ENCODE measurements at regions not wholly inside any gene's neighbourhood (a gene's known extent, or its start where the extent isn't known, plus 50 kb on each side); places are given as distances from the start of the nearest gene placed in this dataset.

DNA sequence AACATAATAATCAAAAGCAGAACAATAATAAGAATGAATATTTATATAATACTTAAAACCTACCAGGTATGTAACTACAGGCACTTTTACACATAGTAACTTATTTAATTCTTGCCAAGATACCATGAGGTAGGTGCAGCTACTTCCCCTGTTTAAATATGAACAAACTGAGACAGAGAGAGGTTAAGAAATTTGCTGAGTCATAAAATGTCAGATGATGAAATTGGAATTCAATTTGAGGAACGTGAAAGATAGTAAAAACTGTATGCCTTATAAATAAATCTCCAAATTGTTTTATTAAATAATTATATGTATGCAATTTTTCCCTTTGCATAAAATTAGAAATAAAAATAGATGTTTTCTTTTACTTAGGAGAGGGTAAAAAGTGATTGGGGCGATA lies 1103.3 kb upstream of the NRXN1 start:
- DNase-seq, result no peak
- no peak overlapping the region for H3K4me2 ChIP-seq
- intact Hi-C loops (cut with micrococcal nuclease; ENCODE audit: unreplicated experiment), result no loop called here
- H3F3A ChIP-seq (ENCODE audit: insufficient read depth, low read depth), result no peaks in the 10 kb centered on the region
- no peak overlapping the region for H3K4me3 ChIP-seq
- H3K27ac ChIP-seq, result no peak overlapping the region
- no peaks in the 10 kb centered on the region for H4K20me1 ChIP-seq (ENCODE audit: insufficient read depth)
- H3K27me3 ChIP-seq (ENCODE audit: insufficient read depth, low read depth), result no peaks in the 10 kb centered on the region
- POLR2A ChIA-PET (ENCODE audit: unreplicated experiment), result no interaction called here
- no peaks in the 10 kb centered on the region for H3K9me2 ChIP-seq (ENCODE audit: insufficient read depth)
- H3K79me2 ChIP-seq (ENCODE audit: low read depth), result no peaks in the 10 kb centered on the region
- no peaks in the 10 kb centered on the region for H3K36me3 ChIP-seq (ENCODE audit: low read depth)
- peaks cover 7% of the 10 kb centered on the region; the same call in 1 of the 2 replicates for H3K4me1 ChIP-seq (replicated peaks; ENCODE audit: insufficient read depth)
- TF ChIP-seq EZH2 (IDR thresholded peaks at IDR 0.05; ENCODE audit: low read depth), result no peak
- BruUV-seq (replicated peaks), result no TSS peak
- no peak overlapping the region for H2AFZ ChIP-seq
- CTCF ChIA-PET, result no interaction called here
- H3K9me3 ChIP-seq (ENCODE audit: insufficient read depth, low read depth), result no peaks in the 10 kb centered on the region

DNA sequence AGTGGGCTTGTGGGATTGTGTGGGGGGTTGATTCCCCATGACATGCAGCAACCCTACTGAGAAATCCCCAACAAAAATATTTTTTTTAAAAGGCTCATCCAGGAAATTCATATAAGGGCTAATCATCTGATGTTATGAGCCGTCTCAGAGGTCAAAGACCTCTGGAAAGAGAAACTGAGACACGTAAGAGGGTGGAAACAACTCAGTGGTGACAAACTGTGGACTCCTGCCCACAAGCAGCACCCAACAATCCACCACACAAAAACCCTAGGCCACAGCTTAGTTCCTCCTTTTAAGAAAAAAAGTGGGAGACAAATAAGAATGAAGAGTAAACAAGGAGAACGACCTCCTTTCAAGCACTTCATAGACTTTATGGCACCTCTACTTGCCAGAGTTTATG lies 1096.1 kb upstream of the NRXN1 start:
- no peaks in the 10 kb centered on the region for H3K9me3 ChIP-seq (ENCODE audit: insufficient read depth, low read depth)
- no peak for DNase-seq
- H3K36me3 ChIP-seq (ENCODE audit: low read depth), result no peaks in the 10 kb centered on the region
- no TSS peak for BruUV-seq (replicated peaks)
- H3F3A ChIP-seq (ENCODE audit: insufficient read depth, low read depth), result no peaks in the 10 kb centered on the region
- H3K4me2 ChIP-seq, result no peak overlapping the region
- no peaks in the 10 kb centered on the region for H3K4me1 ChIP-seq (replicated peaks; ENCODE audit: insufficient read depth)
- H3K4me3 ChIP-seq, result no peak overlapping the region
- CTCF ChIA-PET, result no interaction called here
- H4K20me1 ChIP-seq (ENCODE audit: insufficient read depth), result no peaks in the 10 kb centered on the region
- no peaks in the 10 kb centered on the region for H3K9me2 ChIP-seq (ENCODE audit: insufficient read depth)
- no peaks in the 10 kb centered on the region for H3K79me2 ChIP-seq (ENCODE audit: low read depth)
- TF ChIP-seq CTCF (conservative IDR thresholded peaks at IDR 0.05), result no peak
- TF ChIP-seq EZH2 (IDR thresholded peaks at IDR 0.05; ENCODE audit: low read depth), result no peak
- H3K27me3 ChIP-seq (ENCODE audit: insufficient read depth, low read depth), result no peaks in the 10 kb centered on the region
- intact Hi-C loops (cut with micrococcal nuclease; ENCODE audit: unreplicated experiment), result no loop called here
- H3K27ac ChIP-seq, result no peak overlapping the region
- POLR2A ChIA-PET (ENCODE audit: unreplicated experiment), result no interaction called here
- H2AFZ ChIP-seq, result peak overlapping the region; percentile 50; the same call in 1 of the 2 replicates

DNA sequence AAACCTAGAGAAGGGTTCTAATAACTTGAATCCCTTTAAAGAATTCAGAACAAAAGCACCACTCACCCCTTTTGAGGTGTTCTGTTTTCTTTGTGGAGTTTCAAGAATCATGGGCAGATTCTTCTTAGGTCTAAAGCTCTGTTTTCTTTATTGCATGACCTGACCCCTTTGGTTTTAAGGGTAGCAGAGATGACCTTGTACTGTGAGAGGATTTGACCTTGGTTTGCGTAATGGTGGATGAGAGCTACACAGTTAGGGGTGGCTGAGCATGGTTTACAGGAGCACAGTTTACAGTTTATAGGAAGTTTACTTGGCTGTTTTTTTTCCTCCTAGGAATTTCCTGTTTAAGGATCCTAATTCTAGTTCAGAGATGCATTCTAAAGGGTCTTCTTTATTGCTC lies 1095.6 kb upstream of the NRXN1 start:
- Histone ChIP-seq H3K27ac (no peak overlapping the region), H3K9me2 (ENCODE audit: insufficient read depth) (no peaks in the 10 kb centered on the region), H4K20me1 (ENCODE audit: insufficient read depth) (no peaks in the 10 kb centered on the region), H3K4me2 (no peak overlapping the region), H3K9me3 (ENCODE audit: insufficient read depth, low read depth) (no peaks in the 10 kb centered on the region), H3K79me2 (ENCODE audit: low read depth) (no peaks in the 10 kb centered on the region), H3K4me1 (replicated peaks; ENCODE audit: insufficient read depth) (no peaks in the 10 kb centered on the region), H3K4me3 (no peak overlapping the region), H2AFZ (peak overlapping the region; percentile 50; the same call in 1 of the 2 replicates), H3K27me3 (ENCODE audit: insufficient read depth, low read depth) (no peaks in the 10 kb centered on the region), H3F3A (ENCODE audit: insufficient read depth, low read depth) (no peaks in the 10 kb centered on the region), H3K36me3 (ENCODE audit: low read depth) (no peaks in the 10 kb centered on the region)
- POLR2A ChIA-PET (ENCODE audit: unreplicated experiment), result no interaction called here
- BruUV-seq (replicated peaks), result no TSS peak
- intact Hi-C loops (cut with micrococcal nuclease; ENCODE audit: unreplicated experiment), result no loop called here
- CTCF ChIA-PET, result no interaction called here
- DNase-seq, result no peak
- TF ChIP-seq EZH2 (IDR thresholded peaks at IDR 0.05; ENCODE audit: low read depth) (no peak), CTCF (conservative IDR thresholded peaks at IDR 0.05) (no peak)

DNA sequence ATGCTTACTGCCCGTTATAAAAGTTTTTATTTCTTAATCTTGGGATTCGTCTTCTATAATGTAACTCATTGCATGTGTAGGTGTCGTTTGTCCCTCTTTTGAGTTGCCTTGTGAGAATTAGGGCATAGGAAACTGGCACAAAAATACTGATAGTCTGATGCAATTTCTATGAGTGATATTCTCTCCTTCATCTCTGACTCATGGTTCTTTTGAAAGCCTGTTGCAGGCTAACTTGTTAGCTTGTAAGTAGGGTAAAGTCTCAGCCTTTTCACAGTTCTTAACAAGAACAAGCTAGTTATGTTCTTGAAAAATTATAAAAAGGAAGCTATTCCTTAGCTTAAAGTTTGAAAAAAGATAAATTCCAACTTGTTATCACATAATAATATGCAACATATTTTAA lies 1085.4 kb upstream of the NRXN1 start:
- H3K27me3 ChIP-seq (ENCODE audit: insufficient read depth, low read depth), result no peaks in the 10 kb centered on the region
- H3K4me2 ChIP-seq, result peak overlapping the region; percentile 21; the same call in 1 of the 2 replicates
- no peaks in the 10 kb centered on the region for H3K79me2 ChIP-seq (ENCODE audit: low read depth)
- no peak overlapping the region for H3K4me3 ChIP-seq
- H3K4me1 ChIP-seq (replicated peaks; ENCODE audit: insufficient read depth), result 0 out of 2 replicates have a peak, but pooled peaks cover 4% of the 10 kb centered on the region
- intact Hi-C loops (cut with micrococcal nuclease; ENCODE audit: unreplicated experiment), result no loop called here
- no peaks in the 10 kb centered on the region for H3K9me2 ChIP-seq (ENCODE audit: insufficient read depth)
- POLR2A ChIA-PET (ENCODE audit: unreplicated experiment), result no interaction called here
- H4K20me1 ChIP-seq (ENCODE audit: insufficient read depth), result no peaks in the 10 kb centered on the region
- H3K36me3 ChIP-seq (ENCODE audit: low read depth), result no peaks in the 10 kb centered on the region
- H3K9me3 ChIP-seq (ENCODE audit: insufficient read depth, low read depth), result no peaks in the 10 kb centered on the region
- no peak overlapping the region for H3K27ac ChIP-seq
- H2AFZ ChIP-seq, result peak overlapping the region; percentile 50; the same call in 1 of the 2 replicates
- TF ChIP-seq EZH2 (IDR thresholded peaks at IDR 0.05; ENCODE audit: low read depth), result no peak
- no peak for TF ChIP-seq CTCF (conservative IDR thresholded peaks at IDR 0.05)
- DNase-seq, result no peak
- no TSS peak for BruUV-seq (replicated peaks)
- CTCF ChIA-PET, result no interaction called here
- no peaks in the 10 kb centered on the region for H3F3A ChIP-seq (ENCODE audit: insufficient read depth, low read depth)

Data from PC-9 (cell line).